Thyroid gland (tissue), 4 donors: ENCODE measurements at regions not wholly inside any gene's neighbourhood (a gene's known extent, or its start where the extent isn't known, plus 50 kb on each side); places are given as distances from the start of the nearest gene placed in this dataset.

Experiments used
- CTCF ChIP-seq, 6 experiments: fragments of 200-600 bp in 3 of 6; fragments of 450-650 bp in 3 of 6; sonication (generic) in 3 of 6; IDR thresholded peaks; one replicate each; pipeline ENCODE4 v1.5.1; 2016 to 2019; ENCODE audit warnings: antibody characterized with exemption in 6 of 6, mild to moderate bottlenecking in 2 of 6, inconsistent platforms in 1 of 6, moderate library complexity in 1 of 6
- POLR2A ChIP-seq, 2 donors: fragments of 450-650 bp; IDR thresholded peaks; one replicate each; pipeline ENCODE4 v1.6.1; 2017; ENCODE audit warnings: antibody characterized with exemption in 2 of 2, mild to moderate bottlenecking in 2 of 2, moderate library complexity in 1 of 2

- TF ChIP-seq CTCF (IDR thresholded peaks at IDR 0.05) (no peak), POLR2A (IDR thresholded peaks at IDR 0.05) (no peak)
These were observed 78.5 kb downstream of the BUD13 start for GRCh38 chr11:116694349-116694725.
